CD4-positive, alpha-beta T cell treated with Interleukin-1 beta for 1 hour (primary cell): ENCODE measurements at regions not wholly inside any gene's neighbourhood (a gene's known extent, or its start where the extent isn't known, plus 50 kb on each side); places are given as distances from the start of the nearest gene placed in this dataset.

Source experiments
- DNase-seq, 2 donors: peaks; one replicate each; pipeline ENCODE4 v3.0.0-alpha.2; 2020 to 2022

DNA sequence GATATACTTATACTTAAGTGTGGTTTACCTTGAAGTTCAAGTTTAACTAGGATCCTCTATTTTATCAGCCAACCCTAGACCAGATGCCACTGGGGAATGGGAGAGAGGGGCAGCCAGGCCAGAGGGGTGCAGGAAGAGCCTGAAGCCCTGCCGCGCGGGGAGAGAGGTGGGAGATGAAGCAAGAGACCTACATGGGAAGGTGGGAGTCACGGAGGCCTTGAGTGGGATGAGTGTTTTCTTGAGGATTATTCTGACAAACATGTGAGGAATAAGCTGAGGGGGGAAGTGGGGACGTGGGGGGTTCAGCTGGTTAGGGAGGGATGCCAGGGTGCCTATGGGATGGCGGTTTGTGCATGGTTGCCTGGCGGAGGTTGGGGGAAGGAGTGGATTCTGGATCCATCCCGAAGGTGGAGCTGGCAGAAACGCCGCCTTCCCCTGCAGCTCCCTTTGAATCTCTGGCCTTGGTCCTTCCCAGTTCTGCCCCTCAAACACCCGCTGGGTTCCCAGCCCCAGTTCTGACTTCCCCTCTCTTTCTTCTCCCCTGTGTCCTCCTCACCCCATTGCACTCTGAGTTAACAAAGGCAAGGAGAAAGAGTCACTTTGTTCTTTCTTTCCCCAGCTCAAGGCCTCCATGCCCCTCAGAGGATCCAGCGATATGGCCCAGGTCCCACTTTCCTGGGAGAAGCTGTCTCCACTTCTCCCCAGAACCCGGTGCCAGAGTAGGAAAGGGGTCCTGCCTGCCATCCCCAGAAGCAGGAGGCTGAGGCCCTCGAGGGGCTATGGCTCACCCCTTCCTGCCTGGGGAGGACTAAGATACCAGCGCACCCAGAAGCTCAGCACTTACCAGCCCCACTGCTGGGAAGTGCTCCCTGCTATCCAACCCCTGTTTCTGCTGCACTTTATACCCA lies 274.2 kb downstream of the UACA start:
- no peak for DNase-seq

DNA sequence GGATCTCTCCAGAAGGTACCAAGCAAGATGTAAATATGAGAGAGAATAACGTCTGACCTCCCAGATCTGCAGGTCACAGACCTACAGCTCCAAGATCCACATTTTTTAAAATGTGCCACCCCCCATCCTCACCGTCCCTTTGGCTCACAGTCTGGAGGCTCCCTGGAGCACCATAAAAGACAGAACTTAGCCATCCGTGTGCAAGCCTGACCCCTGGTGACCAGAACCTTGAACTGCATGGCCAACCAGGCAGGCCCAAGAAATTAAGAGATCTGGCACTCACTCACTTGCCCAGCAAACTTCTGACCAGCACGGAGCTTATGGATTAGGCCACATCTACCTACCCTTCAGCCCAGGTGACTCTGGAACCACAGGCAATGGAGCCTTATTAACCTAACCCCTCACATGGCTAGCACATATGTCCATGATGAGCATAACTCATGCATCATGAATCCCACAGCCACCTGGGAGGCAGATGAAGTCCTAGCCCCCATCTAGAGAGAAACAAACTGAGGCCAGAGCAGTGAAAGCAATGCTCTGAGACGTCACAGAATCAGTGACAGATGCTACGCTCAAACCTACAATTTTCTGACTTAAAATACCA lies 275.3 kb downstream of the UACA start:
- DNase-seq = peak; percentile 73 to 76

DNA sequence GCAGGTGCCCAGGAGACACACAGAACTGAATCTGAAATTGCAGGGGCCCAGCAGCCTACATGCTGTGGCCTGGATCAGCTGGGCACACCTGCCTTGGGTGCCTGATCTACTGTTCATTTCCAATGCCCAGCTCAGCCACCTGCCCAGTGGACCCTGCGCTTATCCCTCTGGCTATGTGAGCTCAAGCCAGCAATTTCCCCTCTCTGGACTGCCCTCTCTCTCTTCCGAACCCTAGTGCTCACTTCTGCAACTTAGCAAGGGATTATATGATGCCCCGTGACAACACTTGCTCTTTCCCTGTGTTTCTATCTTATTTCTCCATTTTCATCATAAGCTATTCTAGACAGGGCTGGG lies 276.0 kb downstream of the UACA start:
- no peak for DNase-seq

DNA sequence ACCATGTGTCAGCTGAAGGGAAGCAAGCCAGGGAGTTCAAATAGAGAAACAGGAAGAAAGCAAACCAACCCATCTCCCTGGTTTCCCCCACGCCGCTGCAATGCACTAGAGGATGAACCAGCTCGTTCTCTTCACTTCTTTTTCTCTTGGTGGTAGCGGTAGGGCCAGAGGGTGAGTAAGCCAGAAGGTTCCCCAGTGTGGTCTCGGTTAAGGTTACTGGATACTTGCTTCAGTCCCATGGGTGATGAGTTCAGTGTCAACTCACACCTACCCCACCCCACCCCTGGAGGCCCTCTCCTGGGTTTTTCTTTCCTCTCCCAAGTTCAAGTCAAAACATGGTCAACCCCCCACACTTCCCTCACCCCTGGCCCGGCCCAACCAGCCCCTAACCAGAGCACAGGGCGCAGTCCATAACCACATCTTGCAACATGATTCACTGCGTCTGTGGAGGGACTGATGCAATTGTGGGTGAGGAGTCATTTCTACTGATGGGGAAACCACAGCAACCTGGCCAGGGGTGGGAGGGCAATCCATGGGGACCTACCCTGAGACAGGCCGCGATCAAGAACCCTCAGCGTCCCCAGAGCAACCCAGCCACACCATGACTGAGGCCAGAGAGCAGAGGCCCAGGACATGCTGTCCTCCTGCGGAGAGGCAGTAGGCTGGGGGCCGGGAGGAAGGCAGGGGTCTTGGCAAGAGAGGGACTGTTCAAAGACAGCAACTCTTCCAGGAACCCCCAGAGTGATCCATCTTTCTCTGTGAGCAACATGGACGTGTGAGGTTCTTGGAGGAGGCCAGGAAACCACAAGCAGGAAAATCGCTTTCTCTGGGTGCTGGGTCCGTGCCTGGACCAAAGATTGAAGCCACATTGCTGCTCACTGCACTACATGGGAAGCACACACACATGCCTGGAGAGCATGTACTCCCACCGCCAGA lies 276.6 kb downstream of the UACA start:
- peak; percentile 38 to 80 for DNase-seq

DNA sequence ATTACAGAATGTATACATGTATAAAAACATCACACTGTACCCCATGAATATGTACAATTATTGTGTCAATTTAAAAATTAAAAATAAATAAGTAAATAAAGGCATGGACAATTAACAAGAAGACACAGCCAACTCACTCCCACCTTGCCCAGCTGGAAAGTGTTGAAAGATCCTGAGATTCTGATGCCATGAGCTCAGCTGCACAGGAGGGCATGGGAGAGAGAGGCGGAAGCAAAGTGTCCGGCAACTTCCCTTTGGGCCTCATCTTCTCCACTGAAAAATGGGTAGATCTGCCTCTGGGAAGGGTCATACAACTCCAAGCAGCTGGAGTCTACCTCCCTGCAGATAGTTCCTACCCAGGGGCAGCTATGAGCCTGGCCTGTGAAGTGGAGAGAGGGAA lies 277.3 kb downstream of the UACA start:
- no peak for DNase-seq

DNA sequence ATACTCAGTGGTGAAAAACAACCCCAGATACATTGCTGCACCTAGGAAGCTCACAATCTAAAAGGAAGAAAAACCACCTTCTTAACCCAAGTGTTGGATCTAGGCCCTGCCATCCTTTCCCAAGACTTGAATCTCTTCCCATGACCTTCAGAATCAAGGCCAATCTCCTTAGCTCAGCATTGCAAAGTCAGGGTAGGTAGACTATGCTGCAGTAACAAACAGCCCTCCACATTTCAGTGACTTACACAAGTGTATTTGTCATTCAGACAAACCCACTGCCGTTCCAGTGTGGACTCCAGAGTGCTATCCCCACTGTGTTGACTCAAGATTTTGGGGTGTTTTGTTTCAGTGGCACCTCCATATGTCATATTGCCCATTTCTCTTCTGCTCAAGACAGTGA lies 278.4 kb downstream of the UACA start:
- DNase-seq = no peak

DNA sequence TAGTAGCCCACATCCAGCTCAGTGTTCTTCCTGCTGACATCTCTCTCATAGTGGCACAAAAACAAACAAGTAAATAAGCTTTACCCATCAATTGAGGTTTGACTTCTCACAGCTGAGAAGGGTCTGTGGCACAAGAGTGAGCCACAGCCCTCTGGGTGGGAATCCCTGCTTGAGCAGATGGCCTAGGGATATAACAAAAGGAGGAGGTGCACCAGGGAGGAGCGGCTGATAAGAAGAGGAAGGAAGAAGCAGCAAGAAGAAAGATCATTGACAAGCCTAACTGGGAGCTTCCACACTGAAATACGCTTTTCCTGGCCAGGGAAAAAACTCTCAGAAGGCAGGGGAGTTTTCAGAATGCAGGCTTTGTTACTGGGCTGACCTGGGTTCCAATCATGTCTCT lies 279.8 kb downstream of the UACA start:
- DNase-seq = no peak

DNA sequence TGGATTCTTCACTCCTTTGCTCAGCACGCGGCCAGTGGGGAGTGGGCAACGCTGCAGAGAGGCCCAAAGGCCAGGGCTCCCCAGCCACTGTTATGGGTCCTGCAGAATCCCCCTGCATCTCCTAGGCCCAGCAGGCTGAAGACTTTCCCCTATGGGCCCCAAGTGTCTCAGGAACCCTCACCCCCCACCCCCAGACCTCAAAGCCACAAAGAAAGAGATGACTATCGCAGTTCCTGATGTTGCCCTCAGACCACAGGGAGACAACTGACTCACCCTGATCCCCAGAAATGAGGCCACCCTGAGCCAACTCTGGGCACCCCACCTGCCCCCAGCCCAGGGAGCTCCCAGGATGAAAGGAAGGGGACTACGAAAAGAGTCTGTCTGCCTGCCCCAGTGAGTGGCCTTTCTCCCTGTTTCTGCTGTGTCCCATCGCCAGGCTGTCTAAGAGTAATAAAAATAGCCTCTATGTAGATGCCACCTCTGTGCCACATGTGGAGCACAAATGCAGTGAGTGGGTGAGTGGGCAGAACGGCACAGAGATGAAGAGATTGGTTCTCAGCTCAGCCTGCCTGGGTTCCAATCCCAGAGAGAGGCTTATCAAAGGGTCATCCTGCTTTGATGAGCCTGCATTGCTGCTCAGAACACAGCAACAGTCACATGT lies 283.0 kb downstream of the UACA start:
- peak; percentile 51 to 58 for DNase-seq

DNA sequence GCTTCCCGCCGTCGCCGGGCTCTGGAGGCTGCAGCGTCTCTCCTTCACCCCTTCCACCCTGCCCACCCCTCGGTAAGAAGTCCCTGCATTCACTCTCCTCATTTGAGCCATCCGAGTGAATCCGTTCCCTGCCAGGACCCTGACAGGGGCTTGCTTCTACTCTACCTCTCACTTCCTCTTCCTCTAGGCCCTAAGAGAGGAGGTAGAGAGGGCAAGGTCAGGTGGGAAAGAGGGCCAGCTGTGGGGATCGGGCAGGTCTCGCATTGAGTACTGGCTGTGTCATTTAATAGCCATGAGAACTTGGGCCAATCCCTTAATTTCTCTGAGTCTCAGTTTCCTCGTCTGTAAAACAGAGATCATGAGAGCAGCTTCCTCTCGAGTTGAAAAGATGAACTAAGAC lies 283.6 kb downstream of the UACA start:
- no peak for DNase-seq

DNA sequence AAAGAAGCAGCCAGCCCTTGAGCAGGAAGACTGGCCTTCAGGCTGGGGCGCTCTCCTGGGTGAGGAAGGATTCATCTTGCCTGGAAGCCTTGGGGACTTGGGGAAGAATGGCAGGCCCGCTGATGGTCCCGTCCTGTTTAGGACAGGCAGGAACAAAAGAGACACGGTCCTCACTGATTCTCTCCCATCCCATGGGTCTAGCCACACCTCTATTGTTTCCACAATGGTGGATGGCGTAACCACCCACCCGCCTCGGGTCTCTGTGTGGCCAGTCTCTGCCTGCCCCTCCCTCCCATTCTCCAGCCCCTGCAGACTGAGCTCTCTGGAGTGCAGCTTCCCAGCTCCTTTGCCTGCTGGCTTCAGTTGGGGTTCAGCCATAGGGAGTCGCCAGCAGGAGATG lies 284.3 kb downstream of the UACA start:
- no peak for DNase-seq

DNA sequence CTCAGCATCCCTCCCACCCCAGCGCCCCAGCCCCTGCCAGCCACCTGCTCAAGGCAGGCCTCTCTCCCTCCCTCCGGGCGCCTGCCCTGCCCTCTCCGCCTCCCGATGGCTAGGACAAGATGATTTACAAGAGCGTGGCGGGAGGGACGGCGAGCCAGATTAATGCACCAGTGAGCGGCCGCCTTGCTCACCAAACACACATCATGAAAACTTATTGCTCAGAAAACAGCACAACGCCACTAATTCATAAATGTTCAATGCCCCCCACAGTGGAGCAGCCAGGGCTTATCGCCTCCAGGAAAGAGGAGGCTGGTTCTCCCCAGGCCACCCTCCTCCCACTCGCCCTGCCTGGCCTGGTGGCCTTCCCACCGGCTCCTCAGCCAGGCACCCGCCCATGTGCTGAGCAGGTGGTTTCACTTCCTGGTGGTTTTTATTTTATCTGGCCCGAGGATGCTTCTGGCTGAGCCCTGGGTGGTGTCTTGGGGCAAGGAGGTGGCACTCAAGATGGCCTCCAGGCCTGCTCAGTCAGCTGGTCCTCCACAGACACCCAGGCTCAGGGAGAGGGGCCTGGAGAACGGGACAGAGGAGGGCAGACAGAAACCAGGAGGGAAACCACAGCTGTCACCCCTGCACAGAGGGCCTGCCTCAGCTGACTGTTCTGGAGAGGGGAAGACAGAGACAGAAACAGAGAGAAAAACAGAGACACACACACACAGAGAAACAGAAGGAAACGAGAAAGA lies 284.9 kb downstream of the UACA start:
- peak in 1 of 2 donors; percentile 47 for DNase-seq

DNA sequence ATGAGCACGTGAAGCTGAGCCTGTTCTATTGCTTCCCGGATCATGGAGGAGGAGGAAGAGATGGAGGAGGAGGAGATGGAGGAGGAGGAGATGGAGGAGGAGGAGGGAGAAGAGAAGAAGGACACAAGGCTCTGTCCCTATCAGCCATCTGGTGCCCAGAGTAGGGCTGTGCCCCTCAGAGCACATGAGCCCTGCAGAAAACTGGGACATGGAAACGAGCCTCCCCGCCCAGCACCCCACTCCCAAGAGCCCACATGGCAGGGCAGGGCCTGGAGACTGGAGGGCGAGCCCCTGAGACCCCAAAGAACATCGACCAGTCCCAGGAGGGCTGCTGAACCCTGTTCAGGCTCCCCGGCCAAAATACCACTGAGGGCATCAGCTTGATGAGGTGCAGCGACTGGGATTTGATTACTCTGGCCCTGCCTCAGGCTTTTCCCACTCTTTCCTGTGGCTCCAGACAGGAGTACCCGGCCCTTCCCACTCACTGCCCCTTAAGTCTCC lies 285.6 kb downstream of the UACA start:
- no peak for DNase-seq

DNA sequence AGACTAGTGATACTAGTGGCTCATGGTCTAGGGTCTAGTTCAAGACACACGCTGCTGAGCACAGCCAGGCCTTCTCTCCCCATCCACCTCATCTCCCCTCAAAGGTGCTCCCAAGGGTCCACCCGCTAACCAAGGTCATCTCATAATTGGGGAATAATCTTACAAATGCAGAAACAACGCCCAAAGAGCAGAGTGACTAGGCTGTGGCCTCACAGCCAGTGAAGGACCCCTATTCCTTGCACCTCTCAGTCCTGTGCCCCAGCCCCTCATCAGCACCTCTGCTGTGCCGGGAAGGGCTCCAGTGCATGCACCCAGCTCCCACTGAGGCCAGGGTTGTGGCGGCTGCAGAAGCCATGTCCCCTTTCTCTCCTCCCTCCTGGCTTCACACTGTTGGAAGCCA lies 286.9 kb downstream of the UACA start:
- no peak for DNase-seq

DNA sequence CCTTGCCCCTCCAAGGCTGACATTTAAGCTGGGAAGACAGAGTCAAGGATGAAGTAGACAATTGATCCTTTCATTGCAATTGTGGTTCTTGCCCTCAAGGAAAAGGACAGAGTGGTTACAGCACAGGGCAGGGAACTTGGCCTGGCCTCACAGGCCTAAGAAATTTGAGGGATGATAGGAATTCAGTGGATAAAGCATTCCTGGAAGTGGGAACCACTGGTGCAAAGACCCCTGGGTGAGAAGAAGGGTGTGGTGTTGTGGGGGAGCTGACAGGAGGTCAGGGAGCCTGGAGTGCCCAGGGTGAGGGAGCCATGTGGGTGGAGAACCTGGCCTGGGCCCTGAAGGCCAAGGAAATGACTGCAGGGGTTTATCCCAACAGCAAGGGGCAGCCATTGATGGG lies 287.4 kb downstream of the UACA start:
- DNase-seq = no peak

DNA sequence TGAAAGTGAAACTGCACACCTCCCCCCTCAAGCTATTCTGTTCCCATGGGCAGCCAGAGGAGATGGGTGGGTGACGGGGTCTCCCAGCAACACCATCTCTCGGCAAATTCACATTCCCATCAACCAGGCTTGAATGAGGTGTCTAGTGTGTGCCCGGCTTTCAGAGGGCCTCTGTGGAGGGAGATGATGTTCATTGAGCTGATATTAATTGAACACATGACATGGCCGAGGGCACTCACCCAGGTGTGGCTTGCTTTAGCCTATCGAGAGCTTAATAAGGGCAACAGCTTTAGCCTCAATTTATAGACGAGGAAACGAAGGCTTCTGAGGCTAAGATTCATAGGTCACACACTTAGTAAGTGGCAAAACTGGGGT lies 288.0 kb downstream of the UACA start:
- no peak for DNase-seq

DNA sequence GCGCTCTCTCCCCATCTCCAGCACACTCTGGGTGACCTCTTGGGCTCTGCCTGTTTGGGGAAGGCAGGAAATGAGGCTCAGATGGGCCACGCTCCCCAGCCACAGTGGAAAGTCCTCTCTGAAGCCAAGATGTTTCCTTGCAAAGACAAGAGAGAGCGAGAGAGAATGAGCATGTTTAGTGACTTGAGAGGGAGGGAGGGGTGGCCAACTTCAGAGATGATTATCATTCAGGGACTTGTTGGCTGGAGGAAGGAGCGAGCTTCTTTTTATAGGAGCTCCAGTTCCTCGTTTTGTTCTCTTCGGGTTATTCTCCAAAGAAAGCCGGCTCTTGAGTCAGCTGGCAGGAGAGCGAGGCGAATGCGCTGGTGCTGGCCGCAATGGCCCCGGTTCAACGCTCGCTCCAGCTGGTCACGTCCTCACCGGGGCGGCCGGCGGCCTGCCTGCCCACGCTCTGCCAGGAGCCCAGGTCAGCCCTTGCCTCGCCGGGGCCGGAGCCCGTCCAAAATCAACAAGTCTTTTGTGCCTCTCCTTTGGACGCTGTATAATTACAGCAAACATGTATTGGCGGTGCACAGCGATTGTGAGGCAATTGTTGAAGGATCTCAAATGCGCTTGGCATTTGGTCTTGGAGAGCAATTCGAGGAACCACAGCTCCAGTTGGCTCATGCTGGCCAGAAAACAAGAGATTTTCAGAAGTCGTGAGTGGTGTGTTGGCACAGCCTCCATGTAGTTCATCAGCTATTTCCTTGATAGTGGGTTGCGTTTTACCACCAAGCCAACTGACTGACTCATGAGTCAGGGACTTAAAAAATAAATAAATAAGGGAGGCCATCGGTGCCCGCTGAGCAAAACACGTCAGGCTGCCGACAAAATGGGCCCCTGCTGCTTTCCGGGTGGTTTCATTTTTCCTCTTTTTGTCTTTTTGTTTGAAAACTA lies 288.6 kb downstream of the UACA start:
- DNase-seq = peak in 1 of 2 donors; percentile 46

DNA sequence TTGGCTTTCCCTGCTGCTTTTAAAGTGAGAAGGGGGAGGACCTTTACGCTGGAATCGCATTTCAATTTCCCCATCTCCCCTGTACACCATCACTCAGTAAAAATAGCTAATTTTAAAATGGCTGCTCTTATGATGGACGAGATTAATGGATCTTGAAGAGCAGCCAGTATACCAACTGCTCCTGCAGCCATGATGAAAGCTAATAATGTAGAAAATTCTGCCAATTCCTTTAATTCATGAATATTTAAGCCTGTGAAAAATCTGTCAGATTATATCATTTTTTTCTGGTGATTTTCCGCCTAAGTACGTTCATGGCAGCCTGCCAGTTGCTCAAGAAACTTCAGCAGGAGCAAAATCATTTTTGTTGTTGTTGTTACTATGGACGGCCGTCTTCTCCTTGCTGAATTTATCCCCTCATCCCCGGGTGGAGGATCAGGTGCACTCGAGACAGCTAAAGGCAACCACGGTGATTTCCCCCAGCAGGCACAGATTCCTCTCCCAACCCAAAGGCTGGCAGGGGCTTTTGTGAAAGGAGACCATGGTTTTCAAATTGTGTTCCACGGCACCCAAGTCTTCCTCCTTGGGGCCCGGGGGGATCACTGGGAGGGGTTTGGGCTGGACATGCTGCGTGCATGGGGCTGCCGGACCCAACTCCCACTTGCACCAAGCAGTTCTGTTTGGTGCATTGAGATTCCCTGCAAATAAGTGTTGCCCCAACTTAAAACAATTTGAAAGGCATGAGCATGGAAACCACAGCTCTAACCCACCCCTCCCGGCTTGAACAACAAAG lies 289.6 kb downstream of the UACA start:
- DNase-seq = no peak

DNA sequence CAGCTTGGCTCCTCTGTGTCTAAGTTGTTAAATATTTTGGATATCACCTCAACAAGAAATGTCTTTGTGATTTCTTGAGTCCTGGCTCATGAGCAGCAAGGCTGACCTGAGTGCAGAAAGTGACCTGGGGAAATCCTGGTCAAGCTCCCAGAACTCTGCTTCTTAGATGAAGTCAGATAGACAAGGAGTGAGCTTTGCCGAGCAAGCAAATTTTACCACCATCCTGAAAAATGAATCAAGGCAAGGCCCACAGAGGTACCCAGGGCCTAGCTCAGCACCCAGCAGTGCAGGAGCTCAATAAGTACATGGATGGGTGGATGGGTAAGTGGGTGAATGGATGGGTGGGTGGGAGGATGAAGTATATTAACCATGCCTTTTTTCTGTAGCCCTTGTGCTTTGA lies 291.8 kb downstream of the UACA start:
- no peak for DNase-seq

DNA sequence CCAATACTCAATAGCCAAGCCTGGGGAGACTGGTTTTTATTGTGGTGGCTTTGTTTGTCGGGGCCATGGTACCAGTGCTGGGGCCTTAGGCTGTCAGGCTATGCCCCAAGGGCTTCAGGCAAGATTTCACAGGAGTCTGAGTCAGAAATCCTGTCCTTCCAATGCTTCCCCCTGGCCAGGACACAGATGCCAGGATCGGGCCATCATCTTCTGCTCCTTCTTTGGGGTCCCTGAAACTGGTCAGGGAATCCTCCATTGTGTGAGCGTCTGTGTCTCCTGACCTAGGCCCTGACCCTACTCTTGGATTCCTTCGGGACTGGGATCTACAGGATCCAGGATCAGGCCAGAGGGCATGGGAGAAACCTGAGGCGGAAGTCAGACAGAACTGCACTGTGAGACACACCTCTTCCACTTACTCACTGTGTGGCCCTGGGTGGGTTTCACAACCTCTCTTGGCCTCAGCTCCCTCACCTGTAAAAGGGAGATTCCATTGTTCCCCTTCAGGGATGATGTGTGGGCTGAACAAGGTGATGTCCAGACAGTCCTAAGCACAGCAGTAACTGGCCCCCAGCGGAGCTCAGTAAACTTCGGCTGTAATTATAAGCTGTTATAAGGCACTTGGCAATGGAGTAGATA lies 292.7 kb downstream of the UACA start:
- DNase-seq = no peak
